Esophagus muscularis mucosa (tissue), 3 donors: ENCODE measurements at regions not wholly inside any gene's neighbourhood (a gene's known extent, or its start where the extent isn't known, plus 50 kb on each side); places are given as distances from the start of the nearest gene placed in this dataset.

Experiments
- EP300 ChIP-seq: sonication (generic); formaldehyde crosslinking; IDR thresholded peaks from one replicate; pipeline ENCODE4 v1.6.1; 2017; ENCODE audit warnings: antibody characterized with exemption
- TF ChIP-seq, protein P1 (sequence below), 3 experiments: fragments of 200-600 bp in 2 of 3; fragments of 450-650 bp in 1 of 3; sonication (generic) in 2 of 3; IDR thresholded peaks; one replicate each; pipeline ENCODE4 v1.5.1; 2017 to 2019; ENCODE audit warnings: antibody characterized with exemption in 3 of 3, mild to moderate bottlenecking in 2 of 3, moderate library complexity in 1 of 3

- TF ChIP-seq, protein P1, sequence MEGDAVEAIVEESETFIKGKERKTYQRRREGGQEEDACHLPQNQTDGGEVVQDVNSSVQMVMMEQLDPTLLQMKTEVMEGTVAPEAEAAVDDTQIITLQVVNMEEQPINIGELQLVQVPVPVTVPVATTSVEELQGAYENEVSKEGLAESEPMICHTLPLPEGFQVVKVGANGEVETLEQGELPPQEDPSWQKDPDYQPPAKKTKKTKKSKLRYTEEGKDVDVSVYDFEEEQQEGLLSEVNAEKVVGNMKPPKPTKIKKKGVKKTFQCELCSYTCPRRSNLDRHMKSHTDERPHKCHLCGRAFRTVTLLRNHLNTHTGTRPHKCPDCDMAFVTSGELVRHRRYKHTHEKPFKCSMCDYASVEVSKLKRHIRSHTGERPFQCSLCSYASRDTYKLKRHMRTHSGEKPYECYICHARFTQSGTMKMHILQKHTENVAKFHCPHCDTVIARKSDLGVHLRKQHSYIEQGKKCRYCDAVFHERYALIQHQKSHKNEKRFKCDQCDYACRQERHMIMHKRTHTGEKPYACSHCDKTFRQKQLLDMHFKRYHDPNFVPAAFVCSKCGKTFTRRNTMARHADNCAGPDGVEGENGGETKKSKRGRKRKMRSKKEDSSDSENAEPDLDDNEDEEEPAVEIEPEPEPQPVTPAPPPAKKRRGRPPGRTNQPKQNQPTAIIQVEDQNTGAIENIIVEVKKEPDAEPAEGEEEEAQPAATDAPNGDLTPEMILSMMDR (IDR thresholded peaks at IDR 0.05), result peak in 1 of 3 experiments; percentile 31
- no peak for TF ChIP-seq EP300
Measured at GRCh38 chr9:97803167-97804058, 49.6 kb upstream of the FOXE1 start.
